SU-DHL-6 (cell line): ENCODE measurements at regions not wholly inside any gene's neighbourhood (a gene's known extent, or its start where the extent isn't known, plus 50 kb on each side); places are given as distances from the start of the nearest gene placed in this dataset.

ENCODE experiments used
- H2AFZ ChIP-seq: fragments of 200-600 bp; sonication (generic); 2 replicates; pipeline ENCODE4 v1.6.1; 2014; ENCODE audit warnings: low read depth, mild to moderate bottlenecking, moderate library complexity, mixed read lengths, antibody characterized with exemption, low read length; ENCODE audit not compliant: severe bottlenecking
- H3F3A ChIP-seq: fragments of 200-600 bp; shearing (Covaris generic); 2 replicates; pipeline ENCODE4 v1.6.0; 2016; ENCODE audit warnings: antibody characterized with exemption, mild to moderate bottlenecking; ENCODE audit not compliant: insufficient read depth
- H3K27ac ChIP-seq: fragments of 200-600 bp; sonication (generic); 2 replicates; pipeline ENCODE4 v1.5.1; 2016; ENCODE audit warnings: low read depth, mild to moderate bottlenecking, low read length, moderate library complexity, mixed read lengths
- H3K27me3 ChIP-seq: fragments of 200-600 bp; sonication (generic), shearing (Covaris generic); 2 replicates; pipeline ENCODE4 v1.6.0; 2014; ENCODE audit warnings: mild to moderate bottlenecking, low read length
- H3K36me3 ChIP-seq: fragments of 200-600 bp; sonication (generic); 2 replicates; pipeline ENCODE4 v1.6.1; 2014; ENCODE audit warnings: mild to moderate bottlenecking, low read length, mixed read lengths
- H3K4me2 ChIP-seq: fragments of 300-600, 200-600 bp; shearing (Covaris generic), sonication (generic); 2 replicates; pipeline ENCODE4 v1.6.0; 2014; ENCODE audit warnings: low read length, low read depth, mild to moderate bottlenecking; ENCODE audit not compliant: poor library complexity, severe bottlenecking
- H3K4me3 ChIP-seq: fragments of 200-600 bp; sonication (generic); 2 replicates; pipeline ENCODE4 v1.5.1; 2014; ENCODE audit warnings: antibody characterized with exemption, low read length, mild to moderate bottlenecking, mixed read lengths; ENCODE audit not compliant: insufficient read depth, poor library complexity, severe bottlenecking
- H3K79me2 ChIP-seq: fragments of 200-600 bp; sonication (generic); 2 replicates; pipeline ENCODE4 v1.6.1; 2014; ENCODE audit warnings: mild to moderate bottlenecking, low read length, moderate library complexity; ENCODE audit not compliant: insufficient read depth
- H3K9ac ChIP-seq: fragments of 200-600 bp; sonication (generic); 2 replicates; pipeline ENCODE4 v1.7.0; 2014; ENCODE audit warnings: mild to moderate bottlenecking, low read length
- H3K9me2 ChIP-seq: fragments of 200-600 bp; sonication (generic); replicated peaks from 2 replicates; pipeline ENCODE4 v1.6.1; 2014; ENCODE audit warnings: low read length; ENCODE audit not compliant: insufficient read depth
- H3K9me3 ChIP-seq: fragments of 200-600 bp; sonication (generic); 2 replicates; pipeline ENCODE4 v1.6.1; 2014; ENCODE audit warnings: low read length, mixed read lengths; ENCODE audit not compliant: insufficient read depth
- H4K20me1 ChIP-seq: fragments of 200-600 bp; sonication (generic); 2 replicates; pipeline ENCODE4 v1.6.1; 2014; ENCODE audit warnings: low read depth, mild to moderate bottlenecking, antibody characterized with exemption, low read length, moderate library complexity, mixed read lengths
- CTCF ChIP-seq: fragments of 200-600 bp; sonication (generic); IDR thresholded peaks from one replicate; pipeline ENCODE4 v1.5.1; 2017; ENCODE audit warnings: antibody characterized with exemption, mild to moderate bottlenecking, low read length, moderate library complexity; ENCODE audit not compliant: insufficient read depth, poor library complexity, severe bottlenecking
- EZH2phosphoT487 ChIP-seq: fragments of 200-600 bp; sonication (generic), shearing (Covaris generic); conservative IDR thresholded peaks from 2 replicates; pipeline ENCODE4 v1.6.1; 2018; ENCODE audit warnings: mild to moderate bottlenecking, antibody characterized with exemption, low read length, moderate library complexity, mixed read lengths

- Histone ChIP-seq H4K20me1 (no peaks in the 10 kb centered on the region), H3K79me2 (no peaks in the 10 kb centered on the region), H3K9me2 (no peaks in the 10 kb centered on the region), H3K4me3 (no peak overlapping the region), H3K9ac (no peak overlapping the region), H3K27ac (no peak overlapping the region), H3K4me2 (no peak overlapping the region), H3K27me3 (no peaks in the 10 kb centered on the region), H2AFZ (no peak overlapping the region), H3K36me3 (no peaks in the 10 kb centered on the region), H3F3A (no peaks in the 10 kb centered on the region), H3K9me3 (no peaks in the 10 kb centered on the region)
- TF ChIP-seq EZH2phosphoT487 (no peak), CTCF (no peak)
Measured at GRCh38 chr7:33810356-33810755, 95.0 kb upstream of the BMPER start.

DNA sequence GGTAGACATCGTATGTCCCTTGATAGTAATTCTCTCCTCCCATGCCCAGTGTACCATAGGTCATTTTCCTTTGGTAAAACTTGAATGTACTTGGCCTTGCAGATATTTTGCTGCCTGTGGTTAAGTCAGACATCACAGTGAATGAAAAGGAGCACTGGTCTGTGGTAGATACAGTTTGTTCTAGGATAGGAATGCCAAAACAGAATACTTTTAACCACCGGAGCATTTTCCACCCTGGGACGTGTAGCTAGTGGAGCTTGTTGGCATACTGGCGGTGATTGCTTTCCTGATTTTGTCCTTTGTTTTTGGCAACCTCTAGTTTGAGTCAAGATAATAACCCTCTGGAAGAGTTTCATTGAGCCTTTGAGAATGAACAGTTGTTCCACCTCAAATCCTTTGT lies 92.0 kb upstream of the BMPER start:
- Histone ChIP-seq H4K20me1 (no peaks in the 10 kb centered on the region), H3K9me3 (no peaks in the 10 kb centered on the region), H3K4me3 (no peak overlapping the region), H2AFZ (no peak overlapping the region), H3K9me2 (no peaks in the 10 kb centered on the region), H3K27me3 (no peaks in the 10 kb centered on the region), H3K36me3 (no peaks in the 10 kb centered on the region), H3K4me2 (no peak overlapping the region), H3K79me2 (no peaks in the 10 kb centered on the region), H3K9ac (no peak overlapping the region), H3F3A (no peaks in the 10 kb centered on the region), H3K27ac (no peak overlapping the region)
- no peak for TF ChIP-seq EZH2phosphoT487
- TF ChIP-seq CTCF = no peak

- no peak overlapping the region for H3K9ac ChIP-seq
- TF ChIP-seq CTCF (no peak), EZH2phosphoT487 (no peak)
- no peaks in the 10 kb centered on the region for H3K27me3 ChIP-seq
- no peaks in the 10 kb centered on the region for H3K9me2 ChIP-seq
- no peak overlapping the region for H3K27ac ChIP-seq
- H3K36me3 ChIP-seq = no peaks in the 10 kb centered on the region
- no peaks in the 10 kb centered on the region for H3F3A ChIP-seq
- no peak overlapping the region for H3K4me2 ChIP-seq
- H2AFZ ChIP-seq = no peak overlapping the region
- no peaks in the 10 kb centered on the region for H4K20me1 ChIP-seq
- H3K9me3 ChIP-seq = no peaks in the 10 kb centered on the region
- no peaks in the 10 kb centered on the region for H3K79me2 ChIP-seq
- no peak overlapping the region for H3K4me3 ChIP-seq
Measured at GRCh38 chr7:33814400-33814799, 90.9 kb upstream of the BMPER start.

- H2AFZ ChIP-seq = no peak overlapping the region
- no peaks in the 10 kb centered on the region for H3K9me2 ChIP-seq
- H3K4me3 ChIP-seq = no peak overlapping the region
- H3K36me3 ChIP-seq = no peaks in the 10 kb centered on the region
- TF ChIP-seq CTCF (no peak), EZH2phosphoT487 (no peak)
- no peaks in the 10 kb centered on the region for H4K20me1 ChIP-seq
- no peaks in the 10 kb centered on the region for H3K9me3 ChIP-seq
- no peaks in the 10 kb centered on the region for H3K27me3 ChIP-seq
- H3K27ac ChIP-seq = no peak overlapping the region
- H3K79me2 ChIP-seq = no peaks in the 10 kb centered on the region
- no peak overlapping the region for H3K9ac ChIP-seq
- H3F3A ChIP-seq = no peaks in the 10 kb centered on the region
- H3K4me2 ChIP-seq = no peak overlapping the region
Measured at GRCh38 chr7:33814936-33815335, 90.4 kb upstream of the BMPER start.
